ENCODE measurements at regions not wholly inside any gene's neighbourhood (a gene's known extent, or its start where the extent isn't known, plus 50 kb on each side); places are given as distances from the start of the nearest gene placed in this dataset.

DNA sequence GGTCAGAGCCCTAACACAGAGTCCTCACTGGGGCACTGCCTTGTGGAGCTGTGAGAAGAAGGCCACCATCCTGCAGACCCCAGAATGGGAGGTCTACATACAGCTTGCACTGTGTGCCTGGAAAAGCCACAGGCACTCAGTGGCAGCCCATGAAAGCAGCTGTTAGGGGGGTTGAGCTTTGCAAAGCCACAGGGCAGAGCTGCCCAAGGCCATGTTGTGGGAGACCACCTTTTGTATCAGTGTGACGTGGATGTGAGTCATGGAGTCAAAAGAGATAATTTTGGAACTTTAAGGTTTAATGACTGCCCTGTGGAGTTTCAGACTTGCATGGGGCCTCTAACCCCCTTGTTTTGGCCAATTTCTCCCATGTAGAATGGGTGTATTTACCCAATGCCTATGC is 52.9 kb upstream of the TPRG1 start:
- Histone ChIP-seq H2AFZ (ENCODE audit: low read length) (no peak overlapping the region), H3K4me1 (ENCODE audit: low read length) (no peaks in the 10 kb centered on the region), H3F3A (ENCODE audit: insufficient read depth, low read length) (no peaks in the 10 kb centered on the region), H3K9me2 (replicated peaks; ENCODE audit: insufficient read depth, low read length) (no peaks in the 10 kb centered on the region), H3K4me2 (ENCODE audit: low read depth, low read length) (no peak overlapping the region), H4K20me1 (ENCODE audit: insufficient read depth, low read length) (no peaks in the 10 kb centered on the region), H3K9ac (ENCODE audit: low read length) (no peak overlapping the region), H3K9me3 (replicated peaks; ENCODE audit: insufficient read depth, low read length) (no peaks in the 10 kb centered on the region), H3K79me2 (ENCODE audit: low read length) (no peaks in the 10 kb centered on the region), H3K4me3 (ENCODE audit: low read length) (no peak overlapping the region), H3K27ac (ENCODE audit: low read length) (no peak overlapping the region), H3K27me3 (replicated peaks; ENCODE audit: insufficient read depth, low read length) (no peaks in the 10 kb centered on the region), H3K36me3 (replicated peaks; ENCODE audit: insufficient read depth, low read length) (no peaks in the 10 kb centered on the region)
- no peak for TF ChIP-seq EZH2 (optimal IDR thresholded peaks at IDR 0.05; ENCODE audit: low read depth, low read length)
- no peak for TF ChIP-seq CTCF (IDR thresholded peaks at IDR 0.05; ENCODE audit: low read length)
- TF ChIP-seq EZH2phosphoT487 (IDR thresholded peaks at IDR 0.05; ENCODE audit: low read length): no peak
- no peak for DNase-seq

DNA sequence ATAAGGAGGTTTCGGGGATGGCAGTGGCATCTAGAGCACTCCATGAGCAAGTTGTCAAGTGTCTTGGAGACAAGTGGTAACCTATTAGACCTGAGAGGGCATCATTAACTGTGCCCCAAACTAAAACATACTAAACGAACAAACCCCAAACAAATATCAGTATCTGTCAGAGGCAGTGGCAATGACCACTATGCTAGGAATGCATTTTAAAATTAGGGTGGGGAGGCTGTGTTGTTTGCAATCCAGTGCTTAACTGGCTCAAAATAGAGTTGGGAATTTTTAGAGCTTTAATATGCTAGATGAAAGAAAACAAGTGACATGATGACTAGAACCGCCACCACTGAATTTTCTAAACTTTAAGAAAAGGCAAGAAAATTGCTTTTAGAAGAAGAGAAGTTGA is 51.8 kb upstream of the TPRG1 start:
- DNase-seq: no peak

GRCh38 chr3:189121092-189121491 is 50.7 kb upstream of the TPRG1 start:
- DNase-seq: no peak
- Histone ChIP-seq H3K4me3 (ENCODE audit: low read length) (no peak overlapping the region), H2AFZ (ENCODE audit: low read length) (no peak overlapping the region)

More for the DNA sequence above, 51.8 kb upstream of the TPRG1 start:
- Histone ChIP-seq H3K4me3 (ENCODE audit: low read length) (no peak overlapping the region), H3K9me3 (replicated peaks; ENCODE audit: insufficient read depth, low read length) (no peaks in the 10 kb centered on the region), H4K20me1 (ENCODE audit: insufficient read depth, low read length) (no peaks in the 10 kb centered on the region), H3K9ac (ENCODE audit: low read length) (no peak overlapping the region), H3F3A (ENCODE audit: insufficient read depth, low read length) (no peaks in the 10 kb centered on the region), H3K4me2 (ENCODE audit: low read depth, low read length) (no peak overlapping the region), H3K79me2 (ENCODE audit: low read length) (no peaks in the 10 kb centered on the region), H3K27me3 (replicated peaks; ENCODE audit: insufficient read depth, low read length) (no peaks in the 10 kb centered on the region), H3K4me1 (ENCODE audit: low read length) (no peaks in the 10 kb centered on the region), H2AFZ (ENCODE audit: low read length) (no peak overlapping the region), H3K27ac (ENCODE audit: low read length) (no peak overlapping the region), H3K36me3 (replicated peaks; ENCODE audit: insufficient read depth, low read length) (no peaks in the 10 kb centered on the region), H3K9me2 (replicated peaks; ENCODE audit: insufficient read depth, low read length) (no peaks in the 10 kb centered on the region)
- TF ChIP-seq CTCF (IDR thresholded peaks at IDR 0.05; ENCODE audit: low read length) (no peak), EZH2 (optimal IDR thresholded peaks at IDR 0.05; ENCODE audit: low read depth, low read length) (no peak), EZH2phosphoT487 (IDR thresholded peaks at IDR 0.05; ENCODE audit: low read length) (no peak)

More at GRCh38 chr3:189121092-189121491, 50.7 kb upstream of the TPRG1 start:
- Histone ChIP-seq H3K36me3 (replicated peaks; ENCODE audit: insufficient read depth, low read length) (no peaks in the 10 kb centered on the region), H3K9me2 (replicated peaks; ENCODE audit: insufficient read depth, low read length) (no peaks in the 10 kb centered on the region), H3K9me3 (replicated peaks; ENCODE audit: insufficient read depth, low read length) (no peaks in the 10 kb centered on the region), H3K4me2 (ENCODE audit: low read depth, low read length) (no peak overlapping the region), H3K4me1 (ENCODE audit: low read length) (no peaks in the 10 kb centered on the region), H3F3A (ENCODE audit: insufficient read depth, low read length) (no peaks in the 10 kb centered on the region), H3K27ac (ENCODE audit: low read length) (no peak overlapping the region), H3K79me2 (ENCODE audit: low read length) (no peaks in the 10 kb centered on the region), H4K20me1 (ENCODE audit: insufficient read depth, low read length) (no peaks in the 10 kb centered on the region), H3K9ac (ENCODE audit: low read length) (no peak overlapping the region), H3K27me3 (replicated peaks; ENCODE audit: insufficient read depth, low read length) (no peaks in the 10 kb centered on the region)
- no peak for TF ChIP-seq CTCF (IDR thresholded peaks at IDR 0.05; ENCODE audit: low read length)
- no peak for TF ChIP-seq EZH2 (optimal IDR thresholded peaks at IDR 0.05; ENCODE audit: low read depth, low read length)
- no peak for TF ChIP-seq EZH2phosphoT487 (IDR thresholded peaks at IDR 0.05; ENCODE audit: low read length)
